NCI-H2196 (cell line): ENCODE measurements at regions not wholly inside any gene's neighbourhood (a gene's known extent, or its start where the extent isn't known, plus 50 kb on each side); places are given as distances from the start of the nearest gene placed in this dataset.

ENCODE experiments used
- DNase-seq: peaks from one replicate; lab custom pipeline; 2025; ENCODE audit not compliant: unreplicated experiment; lab: John Stamatoyannopoulos, UW

DNA sequence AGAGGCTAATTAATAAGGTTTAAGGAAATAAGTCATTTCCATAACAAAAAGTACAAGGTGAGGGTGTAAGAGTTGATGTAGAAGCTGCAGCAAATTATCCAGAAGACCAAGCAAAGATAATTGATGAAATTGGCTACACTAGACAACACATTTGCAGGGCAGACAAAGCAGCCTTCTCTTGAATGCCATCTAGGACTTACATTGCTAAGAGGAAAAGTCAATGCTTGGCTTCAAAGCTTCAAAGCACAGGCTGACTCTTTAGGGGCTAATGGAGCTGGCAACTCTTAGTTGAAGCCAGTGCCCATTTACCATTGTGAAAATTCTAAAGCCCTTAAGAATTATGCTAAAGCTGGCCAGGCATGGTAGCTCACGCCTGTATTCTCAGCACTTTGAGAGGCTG is 728.6 kb upstream of the KLHL29 start:
- no peak for DNase-seq

DNA sequence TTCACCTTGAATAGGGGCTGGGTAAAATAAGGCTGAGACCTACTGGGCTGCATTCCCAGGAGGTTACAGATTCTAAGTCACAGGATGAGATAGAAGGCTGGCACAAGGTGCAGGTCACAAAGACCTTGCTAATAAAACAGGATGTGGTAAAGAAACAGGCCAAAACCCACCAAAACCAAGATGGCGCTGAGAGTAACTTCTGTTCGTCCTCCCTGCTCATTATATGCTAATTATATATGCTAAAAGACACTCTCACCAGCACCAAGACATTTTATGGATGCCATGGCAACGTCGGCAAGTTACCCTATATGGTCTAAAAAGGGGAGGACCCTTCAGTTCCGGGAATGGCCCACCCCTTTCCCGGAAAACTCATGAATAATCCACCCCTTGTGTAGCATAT is 711.5 kb upstream of the KLHL29 start:
- no peak for DNase-seq

DNA sequence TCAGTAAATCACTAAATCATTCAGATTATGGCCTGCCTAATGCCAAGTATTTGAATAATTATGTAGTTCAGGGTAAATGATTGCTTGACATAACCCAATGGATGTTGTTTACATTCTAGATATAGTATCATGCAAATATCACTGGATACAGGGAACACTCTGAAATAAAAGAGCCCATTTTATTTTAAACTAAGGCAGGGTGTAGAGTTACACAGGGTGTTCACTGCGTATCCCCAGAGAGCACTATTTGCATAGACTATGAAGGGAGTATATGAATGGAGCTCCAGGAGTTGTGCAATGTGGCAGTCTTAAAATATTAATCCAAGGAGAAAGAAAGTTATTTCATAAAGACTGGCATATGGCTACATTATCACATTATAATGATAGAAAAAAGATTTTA is 701.1 kb upstream of the KLHL29 start:
- no peak for DNase-seq

DNA sequence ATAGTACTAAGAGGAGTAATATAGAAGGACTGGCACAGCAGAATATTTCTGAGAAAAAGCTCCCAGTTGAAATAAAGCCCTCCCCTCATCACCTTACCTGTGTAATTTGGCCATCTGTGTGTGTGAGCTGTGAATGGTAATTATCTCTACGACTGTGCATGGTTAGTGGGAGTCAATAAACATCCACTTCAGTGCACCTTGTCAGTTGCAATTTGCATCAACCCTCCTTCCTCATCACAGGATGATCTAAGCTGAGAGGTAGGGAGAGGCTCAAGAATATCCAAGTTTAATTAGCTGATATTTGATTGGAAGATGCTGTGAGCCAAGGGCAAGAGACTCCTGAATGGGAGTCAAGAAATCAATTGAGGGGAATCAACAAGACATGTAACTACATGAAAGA is 694.9 kb upstream of the KLHL29 start:
- DNase-seq, result no peak

DNA sequence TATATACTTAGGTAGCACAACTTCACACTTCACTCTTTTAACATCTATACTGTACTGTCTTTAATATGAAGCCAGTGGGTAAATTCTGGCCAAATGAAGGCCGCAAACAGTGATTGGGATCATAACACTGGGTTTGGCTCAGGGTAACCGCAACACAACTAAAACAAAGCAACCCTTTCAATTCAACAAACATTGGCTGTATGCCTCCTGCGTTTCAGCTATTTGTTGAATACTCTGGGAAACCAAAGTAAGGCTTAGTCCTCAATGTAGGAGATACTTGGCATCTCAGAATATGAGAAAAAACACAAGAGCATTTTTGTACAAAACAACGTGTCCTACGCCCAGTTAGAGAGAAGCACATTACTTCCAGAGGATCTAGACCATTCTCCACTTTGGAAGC is 693.3 kb upstream of the KLHL29 start:
- no peak for DNase-seq

DNA sequence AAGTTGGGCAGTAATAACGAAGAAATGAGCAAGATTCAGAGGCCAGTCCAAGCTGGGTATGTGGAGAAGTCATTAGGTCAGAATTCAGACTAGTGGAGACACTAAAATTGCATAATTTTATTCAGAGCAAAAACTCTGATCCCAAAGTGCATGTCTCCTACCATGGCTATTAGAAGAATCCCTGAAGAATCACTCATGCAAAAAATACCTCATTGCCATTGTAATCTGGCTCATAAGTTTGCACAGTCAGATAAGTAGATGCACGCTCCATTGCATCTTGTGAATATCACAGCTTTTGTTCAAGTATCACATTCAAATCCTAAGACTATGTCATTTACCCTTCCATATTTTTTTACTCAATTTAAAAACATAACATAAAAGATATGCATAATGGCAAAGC is 692.2 kb upstream of the KLHL29 start:
- DNase-seq, result no peak

GRCh38 chr2:22694300-22694699 is 690.7 kb upstream of the KLHL29 start:
- no peak for DNase-seq

GRCh38 chr2:22694856-22695255 is 690.1 kb upstream of the KLHL29 start:
- DNase-seq, result no peak

DNA sequence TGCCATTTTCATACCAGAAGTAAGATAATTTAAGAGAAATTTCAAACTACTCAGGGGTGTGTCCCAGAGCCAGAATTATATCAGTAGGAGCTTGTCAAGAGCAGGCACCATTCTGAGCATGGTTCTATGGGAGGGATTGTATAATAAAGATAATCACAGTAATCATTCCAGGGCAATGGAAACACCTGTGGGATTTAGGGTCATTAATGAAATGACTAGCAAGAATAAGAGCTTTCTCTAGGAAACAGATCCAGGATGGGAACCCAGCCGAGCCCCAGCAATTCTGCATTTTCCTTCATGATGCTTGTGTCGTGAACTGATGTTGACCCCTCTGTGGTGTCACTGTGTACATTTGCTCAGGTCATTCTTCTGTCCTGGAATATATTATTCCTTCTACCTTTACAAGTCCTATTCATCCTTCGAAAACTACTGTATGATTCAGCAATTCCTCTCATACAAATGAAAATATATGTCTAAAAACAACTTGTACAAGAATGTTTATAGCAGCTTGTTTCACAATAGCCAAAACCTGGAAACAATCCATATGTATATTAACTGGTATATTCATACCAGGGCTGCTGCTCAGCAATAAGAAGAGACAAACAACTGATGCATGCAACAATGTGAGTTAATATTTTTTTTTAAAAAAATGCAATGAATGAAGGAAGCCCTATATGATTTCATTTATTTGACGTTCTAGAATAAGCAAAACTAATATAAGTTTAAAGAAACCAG is 687.8 kb upstream of the KLHL29 start:
- DNase-seq, result no peak

GRCh38 chr2:22701561-22702160 is 683.3 kb upstream of the KLHL29 start:
- no peak for DNase-seq

GRCh38 chr2:22703286-22703920 is 681.6 kb upstream of the KLHL29 start:
- DNase-seq, result no peak

DNA sequence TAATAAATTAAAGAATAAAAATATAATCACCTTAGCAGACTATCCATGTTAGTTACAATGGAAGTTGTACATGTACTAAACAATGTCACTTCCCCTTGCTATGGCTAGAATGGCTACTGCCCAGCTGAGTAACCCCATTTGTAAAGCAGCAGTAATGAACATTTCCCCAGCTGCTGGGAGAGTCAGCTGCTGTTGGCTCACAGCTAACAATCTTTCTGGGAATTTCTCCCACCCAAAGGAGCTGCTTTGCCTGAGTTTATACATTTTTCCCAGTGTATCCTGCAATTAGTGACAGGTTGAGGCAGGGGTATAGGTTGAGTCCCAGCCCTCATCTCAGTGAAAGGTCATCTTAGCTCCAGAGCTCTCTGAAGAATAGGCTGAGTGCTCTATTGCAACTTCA is 665.6 kb upstream of the KLHL29 start:
- DNase-seq, result no peak

DNA sequence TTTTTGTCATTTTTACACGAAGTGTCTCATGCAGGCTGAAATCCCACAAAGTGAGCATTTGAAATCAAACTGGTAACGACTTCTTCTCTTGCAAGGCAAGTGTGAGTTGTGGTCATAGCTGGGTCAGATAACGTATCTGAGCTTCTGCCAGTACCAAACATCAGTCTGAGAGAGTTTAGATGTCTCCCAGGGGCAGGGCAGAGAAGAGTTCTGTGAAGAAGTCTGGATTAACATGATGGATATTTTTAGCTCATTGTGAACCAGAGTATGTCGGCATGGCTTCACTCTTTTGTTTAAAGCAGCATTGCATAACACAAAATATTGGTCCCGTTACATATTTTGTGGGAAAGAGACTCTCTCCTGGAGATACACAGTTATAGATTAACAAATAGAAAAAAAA is 655.5 kb upstream of the KLHL29 start:
- DNase-seq, result no peak

GRCh38 chr2:22734373-22735045 is 650.5 kb upstream of the KLHL29 start:
- DNase-seq, result no peak

GRCh38 chr2:22737144-22737543 is 647.8 kb upstream of the KLHL29 start:
- DNase-seq, result no peak

- DNase-seq, result no peak
These were observed 643.8 kb upstream of the KLHL29 start for GRCh38 chr2:22741216-22741615.

DNA sequence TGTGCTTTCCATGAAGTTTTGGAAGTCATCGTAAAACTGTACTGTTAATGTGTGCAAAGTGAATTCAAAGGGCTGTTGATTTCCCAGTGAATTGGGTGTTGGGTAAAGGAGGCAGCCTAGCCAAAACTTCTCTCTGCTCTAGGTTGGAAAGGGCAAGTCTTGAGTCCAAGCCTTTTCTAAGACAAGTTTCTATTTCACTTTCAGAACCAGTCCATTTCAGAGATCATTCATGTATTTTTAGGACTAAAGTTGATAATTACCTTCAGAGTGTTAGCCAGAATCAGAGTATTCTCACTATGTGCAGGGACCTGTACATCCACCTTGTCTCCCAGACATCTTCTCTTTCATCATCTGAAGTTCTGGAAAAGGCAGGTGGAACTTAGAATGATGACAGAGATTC is 636.1 kb upstream of the KLHL29 start:
- no peak for DNase-seq

GRCh38 chr2:22753476-22753875 is 631.5 kb upstream of the KLHL29 start:
- no peak for DNase-seq

GRCh38 chr2:22756276-22757043 is 628.5 kb upstream of the KLHL29 start:
- DNase-seq, result no peak

DNA sequence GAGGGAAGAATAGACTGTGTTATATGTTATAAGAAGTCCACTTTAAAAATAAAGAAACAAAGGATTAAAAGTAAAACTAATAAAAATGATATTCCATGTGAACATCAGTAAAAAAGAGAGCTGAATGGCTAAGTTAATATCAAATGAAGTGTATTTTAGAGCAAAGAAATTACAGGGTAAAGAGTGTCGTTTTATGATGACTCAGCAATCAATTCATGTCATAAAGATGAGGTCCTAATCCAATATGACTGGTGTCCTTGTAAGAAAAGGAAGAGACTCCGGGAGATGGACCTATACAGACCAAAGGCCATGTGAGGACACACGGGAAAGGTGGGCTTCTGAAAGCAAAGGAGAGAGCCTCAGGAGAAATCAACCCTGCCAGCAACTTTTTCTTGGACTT is 615.5 kb upstream of the KLHL29 start:
- DNase-seq, result no peak

- no peak for DNase-seq
These were observed 600.4 kb upstream of the KLHL29 start for GRCh38 chr2:22784566-22784965.
